HCT116 (cell line): ENCODE measurements at regions not wholly inside any gene's neighbourhood (a gene's known extent, or its start where the extent isn't known, plus 50 kb on each side); places are given as distances from the start of the nearest gene placed in this dataset.

Experiments
- ATAC-seq: fragments of 200-7000 bp; cut with Tn5 transposase; 2 replicates; pipeline ENCODE4 v1.9.1; 2020; ENCODE audit warnings: mild to moderate bottlenecking, moderate library complexity
- BruUV-seq: library from RNA; stranded (reverse); fragments of 400-500 nt; replicated peaks from 2 replicates; lab custom pipeline; 2021; lab: Mats Ljungman, UMichigan
- CTCF ChIA-PET: fragments of 300-600 bp; sonication (Branson Sonifier 250); formaldehyde crosslinking; loops from one replicate; lab custom pipeline; 2021; ENCODE audit warnings: antibody characterized with exemption; lab: Charles Lee
- POLR2A ChIA-PET: fragments of 300-600, 350-600 bp; sonication (Branson Sonifier 250); formaldehyde crosslinking; loops from one replicate; lab custom pipeline; 2021; ENCODE audit warnings: antibody characterized with exemption; lab: Charles Lee
- RAD21 ChIA-PET, 2 experiments: fragments of 300-600 bp; sonication (Branson Sonifier 250); formaldehyde crosslinking; loops; one replicate each; lab custom pipeline; 2023; ENCODE audit warnings: low total read pairs in 2 of 2; ENCODE audit not compliant: uncharacterized antibody in 2 of 2, unreplicated experiment in 2 of 2, low non-redundant PET in 1 of 2; lab: Charles Lee
- DNase-seq: peaks from one replicate; pipeline ENCODE4 v3.0.0-alpha.2; 2010; ENCODE audit warnings: low read depth, low spot score
- H2AFZ ChIP-seq: fragments of 200-600 bp; shearing (Covaris generic), sonication (generic); 2 replicates; pipeline ENCODE4 v1.6.1; 2017; ENCODE audit warnings: low read depth, mixed run types, mixed read lengths, antibody characterized with exemption, low read length; ENCODE audit not compliant: poor library complexity, severe bottlenecking
- H3K27ac ChIP-seq: 2 replicates; pipeline ENCODE4 v1.5.1; 2012; ENCODE audit warnings: low read depth, low read length
- H3K27me3 ChIP-seq: fragments of 200-600 bp; sonication (generic); 2 replicates; pipeline ENCODE4 v1.6.1; 2016; ENCODE audit warnings: mixed run types, low read length, mixed read lengths; ENCODE audit not compliant: insufficient read depth
- H3K36me3 ChIP-seq, 2 experiments: fragments of 200-500 bp in 1 of 2; fragments of 200-600 bp in 1 of 2; sonication (Bioruptor generic) in 1 of 2; sonication (generic) in 1 of 2; 2 replicates each; pipeline versions ENCODE4 v1.5.1 to v1.6.1; 2014 to 2016; ENCODE audit warnings: low read length in 2 of 2, inconsistent platforms in 1 of 2, mixed read lengths in 1 of 2, mixed run types in 1 of 2; ENCODE audit not compliant: insufficient read depth in 2 of 2, control insufficient read depth in 1 of 2
- H3K4me1 ChIP-seq, 2 experiments: fragments of 200-600 bp in 1 of 2; sonication (generic) in 1 of 2; 2 replicates each; pipeline versions ENCODE4 v1.5.1 to v1.6.1; 2012 to 2017; ENCODE audit warnings: low read length in 2 of 2, inconsistent platforms in 1 of 2, mild to moderate bottlenecking in 1 of 2, mixed read lengths in 1 of 2, mixed run types in 1 of 2, moderate library complexity in 1 of 2; ENCODE audit not compliant: insufficient read depth in 2 of 2, control insufficient read depth in 1 of 2
- H3K4me2 ChIP-seq: fragments of 200-600 bp; sonication (generic); 2 replicates; pipeline ENCODE4 v1.6.1; 2017; ENCODE audit warnings: mixed run types, low read length, mixed read lengths
- H3K4me3 ChIP-seq, 2 experiments: fragments of 200-600 bp in 1 of 2; sonication (generic) in 1 of 2; replicated peaks in 1 of 2; 2 replicates each; pipeline ENCODE4 v1.5.1; 2011 to 2016; ENCODE audit warnings: low read length in 2 of 2, control low read depth in 1 of 2, low read depth in 1 of 2, mild to moderate bottlenecking in 1 of 2, mixed read lengths in 1 of 2, mixed run types in 1 of 2
- H3K79me2 ChIP-seq: fragments of 200-600 bp; sonication (generic); 2 replicates; pipeline ENCODE4 v1.6.1; 2017; ENCODE audit warnings: mild to moderate bottlenecking, mixed run types, low read length, moderate library complexity, mixed read lengths; ENCODE audit not compliant: insufficient read depth
- H3K9ac ChIP-seq: fragments of 200-600 bp; sonication (generic); 2 replicates; pipeline ENCODE4 v1.6.1; 2016; ENCODE audit warnings: low read length, mixed read lengths
- H3K9me2 ChIP-seq: fragments of 200-600 bp; sonication (generic), shearing (Covaris generic); 2 replicates; pipeline ENCODE4 v1.6.1; 2017; ENCODE audit warnings: mixed run types, mild to moderate bottlenecking, moderate library complexity; ENCODE audit not compliant: insufficient read depth
- H3K9me3 ChIP-seq, 2 experiments: fragments of 200-500 bp in 1 of 2; fragments of 200-600 bp in 1 of 2; sonication (Bioruptor generic) in 1 of 2; sonication (generic) in 1 of 2; 2 replicates each; pipeline ENCODE4 v1.6.1; 2014 to 2017; ENCODE audit warnings: low read length in 2 of 2, mixed read lengths in 2 of 2, inconsistent platforms in 1 of 2, low read depth in 1 of 2, mild to moderate bottlenecking in 1 of 2, mixed run types in 1 of 2, moderate library complexity in 1 of 2; ENCODE audit not compliant: control insufficient read depth in 1 of 2, insufficient read depth in 1 of 2
- H4K20me1 ChIP-seq: fragments of 200-600 bp; sonication (generic), shearing (Covaris generic); 2 replicates; pipeline ENCODE4 v1.6.1; 2017; ENCODE audit warnings: mixed run types, mild to moderate bottlenecking, moderate library complexity; ENCODE audit not compliant: insufficient read depth
- CBX3 ChIP-seq: IDR thresholded peaks from 2 replicates; pipeline ENCODE4 v1.6.1; 2012; ENCODE audit warnings: low read depth
- EGR1 ChIP-seq: IDR thresholded peaks from 2 replicates; pipeline ENCODE4 v1.6.1; 2012; ENCODE audit warnings: low read depth
- ELF1 ChIP-seq: IDR thresholded peaks from 2 replicates; pipeline ENCODE4 v1.6.1; 2012; ENCODE audit warnings: low read depth, borderline replicate concordance
- EZH2 ChIP-seq: fragments of 200-600 bp; sonication (generic); IDR thresholded peaks from 2 replicates; pipeline ENCODE4 v1.6.1; 2017; ENCODE audit warnings: antibody characterized with exemption, mixed run types
- EZH2phosphoT487 ChIP-seq: fragments of 200-600 bp; IDR thresholded peaks from 2 replicates; pipeline ENCODE4 v1.6.1; 2018; ENCODE audit warnings: antibody characterized with exemption, borderline replicate concordance
- FOSL1 ChIP-seq: IDR thresholded peaks from 2 replicates; pipeline ENCODE4 v1.6.1; 2012; ENCODE audit warnings: low read depth
- JUND ChIP-seq: IDR thresholded peaks from 2 replicates; pipeline ENCODE4 v1.6.1; 2012
- POLR2A ChIP-seq: IDR thresholded peaks from 2 replicates; pipeline ENCODE4 v1.7.0; 2011; ENCODE audit warnings: borderline replicate concordance; ENCODE audit not compliant: insufficient read depth, insufficient read length; ENCODE audit errors: extremely low read depth
- POLR2AphosphoS5 ChIP-seq: IDR thresholded peaks from 2 replicates; pipeline ENCODE4 v1.6.1; 2011; ENCODE audit warnings: mild to moderate bottlenecking, low read depth, low read length, moderate library complexity
- RAD21 ChIP-seq: IDR thresholded peaks from 2 replicates; pipeline ENCODE4 v1.6.1; 2012; ENCODE audit warnings: low read depth, mild to moderate bottlenecking
- SIN3A ChIP-seq: IDR thresholded peaks from 2 replicates; pipeline ENCODE4 v1.6.1; 2012; ENCODE audit warnings: low read depth
- SRF ChIP-seq: IDR thresholded peaks from 2 replicates; pipeline ENCODE4 v1.6.1; 2012; ENCODE audit warnings: low read depth
- TCF7L2 ChIP-seq: IDR thresholded peaks from 2 replicates; pipeline ENCODE4 v1.7.0; 2011; ENCODE audit warnings: borderline replicate concordance, inconsistent platforms; ENCODE audit not compliant: insufficient read depth, insufficient read length; ENCODE audit errors: extremely low read depth
- YY1 ChIP-seq: IDR thresholded peaks from 2 replicates; pipeline ENCODE4 v1.6.1; 2011; ENCODE audit warnings: low read length, low read depth, moderate library complexity, mild to moderate bottlenecking; ENCODE audit not compliant: insufficient replicate concordance; ENCODE audit errors: extremely low read depth
- ZFX ChIP-seq: fragments of 450-650 bp; IDR thresholded peaks from 2 replicates; pipeline ENCODE4 v1.6.1; 2017
- ZNF274 ChIP-seq: fragments of 200-500 bp; sonication (Bioruptor generic); IDR thresholded peaks from 2 replicates; pipeline ENCODE4 v1.6.1; 2014; ENCODE audit warnings: mild to moderate bottlenecking, low read depth, low read length, inconsistent platforms
- intact Hi-C: fragments of 100-400 bp; cut with micrococcal nuclease; formaldehyde crosslinking; loops from 2 replicates; pipeline ENCODE4 v1.10.0; 2022
- TF ChIP-seq, protein P1 (sequence below): IDR thresholded peaks from 2 replicates; pipeline ENCODE4 v1.6.1; 2012; ENCODE audit warnings: low read depth
- TF ChIP-seq, protein P2 (sequence below): IDR thresholded peaks from 2 replicates; pipeline ENCODE4 v1.6.1; 2012
- TF ChIP-seq, protein P3 (sequence below): IDR thresholded peaks from 2 replicates; pipeline ENCODE4 v1.6.1; 2012
- TF ChIP-seq, protein P4 (sequence below): IDR thresholded peaks from 2 replicates; pipeline ENCODE4 v1.6.1; 2011; ENCODE audit warnings: mild to moderate bottlenecking, low read length, moderate library complexity; ENCODE audit not compliant: insufficient replicate concordance; ENCODE audit errors: extremely low read depth

DNA sequence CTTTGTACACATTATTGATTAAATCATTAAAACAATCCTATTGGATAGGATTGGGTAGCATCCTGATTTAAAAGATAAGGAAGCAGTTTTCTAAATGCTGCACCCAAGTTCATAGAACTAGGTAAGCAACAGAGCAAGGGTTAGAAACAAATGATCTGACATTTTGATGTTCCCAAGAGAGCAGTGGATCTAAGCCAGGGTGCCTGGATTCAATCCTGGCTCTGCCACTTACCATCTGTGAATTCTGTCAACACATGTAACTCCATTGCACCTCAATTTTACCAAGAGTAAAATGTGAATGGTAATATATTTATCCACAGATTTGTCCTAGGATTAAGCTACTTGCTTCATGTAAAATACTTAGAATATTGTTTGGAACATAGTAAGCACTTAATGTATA, 982.6 kb upstream of the FANCL start:
- CTCF ChIA-PET = no interaction called here
- intact Hi-C loops = no loop called here
- TF ChIP-seq, protein P1, sequence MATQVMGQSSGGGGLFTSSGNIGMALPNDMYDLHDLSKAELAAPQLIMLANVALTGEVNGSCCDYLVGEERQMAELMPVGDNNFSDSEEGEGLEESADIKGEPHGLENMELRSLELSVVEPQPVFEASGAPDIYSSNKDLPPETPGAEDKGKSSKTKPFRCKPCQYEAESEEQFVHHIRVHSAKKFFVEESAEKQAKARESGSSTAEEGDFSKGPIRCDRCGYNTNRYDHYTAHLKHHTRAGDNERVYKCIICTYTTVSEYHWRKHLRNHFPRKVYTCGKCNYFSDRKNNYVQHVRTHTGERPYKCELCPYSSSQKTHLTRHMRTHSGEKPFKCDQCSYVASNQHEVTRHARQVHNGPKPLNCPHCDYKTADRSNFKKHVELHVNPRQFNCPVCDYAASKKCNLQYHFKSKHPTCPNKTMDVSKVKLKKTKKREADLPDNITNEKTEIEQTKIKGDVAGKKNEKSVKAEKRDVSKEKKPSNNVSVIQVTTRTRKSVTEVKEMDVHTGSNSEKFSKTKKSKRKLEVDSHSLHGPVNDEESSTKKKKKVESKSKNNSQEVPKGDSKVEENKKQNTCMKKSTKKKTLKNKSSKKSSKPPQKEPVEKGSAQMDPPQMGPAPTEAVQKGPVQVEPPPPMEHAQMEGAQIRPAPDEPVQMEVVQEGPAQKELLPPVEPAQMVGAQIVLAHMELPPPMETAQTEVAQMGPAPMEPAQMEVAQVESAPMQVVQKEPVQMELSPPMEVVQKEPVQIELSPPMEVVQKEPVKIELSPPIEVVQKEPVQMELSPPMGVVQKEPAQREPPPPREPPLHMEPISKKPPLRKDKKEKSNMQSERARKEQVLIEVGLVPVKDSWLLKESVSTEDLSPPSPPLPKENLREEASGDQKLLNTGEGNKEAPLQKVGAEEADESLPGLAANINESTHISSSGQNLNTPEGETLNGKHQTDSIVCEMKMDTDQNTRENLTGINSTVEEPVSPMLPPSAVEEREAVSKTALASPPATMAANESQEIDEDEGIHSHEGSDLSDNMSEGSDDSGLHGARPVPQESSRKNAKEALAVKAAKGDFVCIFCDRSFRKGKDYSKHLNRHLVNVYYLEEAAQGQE = no peak
- no peak for TF ChIP-seq EGR1
- TF ChIP-seq CBX3 = no peak
- TF ChIP-seq, protein P2, sequence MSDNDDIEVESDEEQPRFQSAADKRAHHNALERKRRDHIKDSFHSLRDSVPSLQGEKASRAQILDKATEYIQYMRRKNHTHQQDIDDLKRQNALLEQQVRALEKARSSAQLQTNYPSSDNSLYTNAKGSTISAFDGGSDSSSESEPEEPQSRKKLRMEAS = no peak
- no peak for TF ChIP-seq SIN3A
- no peak for TF ChIP-seq ZNF274
- TF ChIP-seq TCF7L2 = no peak
- TF ChIP-seq EZH2 = no peak
- TF ChIP-seq SRF = no peak
- TF ChIP-seq ELF1 = no peak
- no peak for TF ChIP-seq YY1
- TF ChIP-seq, protein P3, sequence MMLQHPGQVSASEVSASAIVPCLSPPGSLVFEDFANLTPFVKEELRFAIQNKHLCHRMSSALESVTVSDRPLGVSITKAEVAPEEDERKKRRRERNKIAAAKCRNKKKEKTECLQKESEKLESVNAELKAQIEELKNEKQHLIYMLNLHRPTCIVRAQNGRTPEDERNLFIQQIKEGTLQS = no peak
- no peak for TF ChIP-seq POLR2A
- no peak for TF ChIP-seq JUND
- TF ChIP-seq, protein P4, sequence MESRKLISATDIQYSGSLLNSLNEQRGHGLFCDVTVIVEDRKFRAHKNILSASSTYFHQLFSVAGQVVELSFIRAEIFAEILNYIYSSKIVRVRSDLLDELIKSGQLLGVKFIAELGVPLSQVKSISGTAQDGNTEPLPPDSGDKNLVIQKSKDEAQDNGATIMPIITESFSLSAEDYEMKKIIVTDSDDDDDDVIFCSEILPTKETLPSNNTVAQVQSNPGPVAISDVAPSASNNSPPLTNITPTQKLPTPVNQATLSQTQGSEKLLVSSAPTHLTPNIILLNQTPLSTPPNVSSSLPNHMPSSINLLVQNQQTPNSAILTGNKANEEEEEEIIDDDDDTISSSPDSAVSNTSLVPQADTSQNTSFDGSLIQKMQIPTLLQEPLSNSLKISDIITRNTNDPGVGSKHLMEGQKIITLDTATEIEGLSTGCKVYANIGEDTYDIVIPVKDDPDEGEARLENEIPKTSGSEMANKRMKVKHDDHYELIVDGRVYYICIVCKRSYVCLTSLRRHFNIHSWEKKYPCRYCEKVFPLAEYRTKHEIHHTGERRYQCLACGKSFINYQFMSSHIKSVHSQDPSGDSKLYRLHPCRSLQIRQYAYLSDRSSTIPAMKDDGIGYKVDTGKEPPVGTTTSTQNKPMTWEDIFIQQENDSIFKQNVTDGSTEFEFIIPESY = no peak
- TF ChIP-seq RAD21 = no peak
- TF ChIP-seq EZH2phosphoT487 = no peak
- no peak for TF ChIP-seq FOSL1
- TF ChIP-seq POLR2AphosphoS5 = no peak
- no peak for TF ChIP-seq ZFX
- no peak overlapping the region for H3K27ac ChIP-seq
- DNase-seq = no peak
- POLR2A ChIA-PET = no interaction called here
- no peak for ATAC-seq
- H3K4me2 ChIP-seq = no peak overlapping the region
- H3K9me2 ChIP-seq = no peaks in the 10 kb centered on the region
- H3K36me3 ChIP-seq = no peaks in the 10 kb centered on the region
- H3K4me3 ChIP-seq = no peak overlapping the region
- peaks cover 0 to 3% of the 10 kb centered on the region in 2 experiments; a peak in 1 of 4 replicates for H3K9me3 ChIP-seq
- RAD21 ChIA-PET = no interaction called here
- BruUV-seq = no TSS peak
- H3K27me3 ChIP-seq = no peaks in the 10 kb centered on the region
- no peak overlapping the region for H2AFZ ChIP-seq
- no peaks in the 10 kb centered on the region for H4K20me1 ChIP-seq
- H3K4me1 ChIP-seq = no peaks in the 10 kb centered on the region
- H3K9ac ChIP-seq = no peak overlapping the region
- no peaks in the 10 kb centered on the region for H3K79me2 ChIP-seq
